ENCODE measurements at regions not wholly inside any gene's neighbourhood (a gene's known extent, or its start where the extent isn't known, plus 50 kb on each side); places are given as distances from the start of the nearest gene placed in this dataset.

- TF ChIP-seq EZH2phosphoT487 (conservative IDR thresholded peaks at IDR 0.05; ENCODE audit: low read length) = no peak
- TF ChIP-seq CTCF (IDR thresholded peaks at IDR 0.05; ENCODE audit: insufficient read depth, low read length, poor library complexity, severe bottlenecking) = no peak
Observed at GRCh38 chr12:98162906-98163678, 352.3 kb upstream of the TMPO start.
